ENCODE measurements at regions not wholly inside any gene's neighbourhood (a gene's known extent, or its start where the extent isn't known, plus 50 kb on each side); places are given as distances from the start of the nearest gene placed in this dataset.

GRCh38 chr6:28655164-28655563 lies 129.5 kb downstream of the GPX5 start:
- H3K36me3 Mint-ChIP-seq: no peaks in the 10 kb centered on the region
- 93% methylated on average over 5 of the region's 5 CpGs for WGBS (ENCODE audit: insufficient coverage)
- ATAC-seq (replicated peaks in 1 of 4): no peak
- H3K9me3 Mint-ChIP-seq: peaks cover 0 to 3% (median 0%) of the 10 kb centered on the region in 3 donors
- peaks cover 21 to 39% of the 10 kb centered on the region in 2 experiments for H3K27me3 ChIP-seq (replicated peaks in 1 of 2; ENCODE audit: control insufficient read depth in 2 of 2, extremely low read depth in 1 of 2, insufficient read depth in 2 of 2, low read length in 1 of 2)
- H3K4me3 Mint-ChIP-seq: no peak overlapping the region
- H3K4me1 ChIP-seq (ENCODE audit: control insufficient read depth in 1 of 2, extremely low read depth in 1 of 2, insufficient read depth in 2 of 2, low read length in 2 of 2): peaks cover 2 to 11% of the 10 kb centered on the region in 2 experiments
- no peak for DNase-seq
- H3K27me3 Mint-ChIP-seq: peaks cover 70 to 77% of the 10 kb centered on the region in 2 donors
- H3K27ac ChIP-seq (ENCODE audit: low read length): no peak overlapping the region
- ChIA-PET CTCF (no interaction called here), POLR2A (interaction anchor here in 1 of 2 donors (0.7 kb wide), 1 partner anchor 557 kb away, joined by 3 read pairs; no protein-coding TSS in a partner anchor)
- H3K4me3 ChIP-seq (ENCODE audit: control insufficient read depth in 1 of 2, extremely low read depth in 1 of 2, low read length in 1 of 2): no peak overlapping the region
- peaks cover 21 to 27% (median 22%) of the 10 kb centered on the region in 3 donors for H3K4me1 Mint-ChIP-seq
- peak overlapping the region in 1 of 2 donors; percentile 11 for H3K27ac Mint-ChIP-seq
- no peaks in the 10 kb centered on the region for H3K36me3 ChIP-seq (ENCODE audit: control insufficient read depth in 2 of 2, extremely low read depth in 1 of 2, insufficient read depth in 1 of 2, low read length in 1 of 2)
- no peaks in the 10 kb centered on the region for H3K9me3 ChIP-seq

GRCh38 chr6:28656715-28657114 lies 131.0 kb downstream of the GPX5 start:
- H3K4me3 Mint-ChIP-seq: peak overlapping the region in 1 of 3 donors; percentile 81
- ATAC-seq (replicated peaks in 1 of 4) (no peak), DNase-seq (no peak)
- H3K36me3 ChIP-seq (ENCODE audit: control insufficient read depth in 2 of 2, extremely low read depth in 1 of 2, insufficient read depth in 1 of 2, low read length in 1 of 2): no peaks in the 10 kb centered on the region
- peaks cover 68 to 74% of the 10 kb centered on the region in 2 donors for H3K27me3 Mint-ChIP-seq
- H3K4me3 ChIP-seq (ENCODE audit: control insufficient read depth in 1 of 2, extremely low read depth in 1 of 2, low read length in 1 of 2): no peak overlapping the region
- POLR2A ChIA-PET: no interaction called here
- peaks cover 21 to 37% of the 10 kb centered on the region in 2 experiments for H3K27me3 ChIP-seq (replicated peaks in 1 of 2; ENCODE audit: control insufficient read depth in 2 of 2, extremely low read depth in 1 of 2, insufficient read depth in 2 of 2, low read length in 1 of 2)
- CTCF ChIA-PET: no interaction called here
- no peaks in the 10 kb centered on the region for H3K9me3 ChIP-seq
- peaks cover 2 to 11% of the 10 kb centered on the region in 2 experiments for H3K4me1 ChIP-seq (ENCODE audit: control insufficient read depth in 1 of 2, extremely low read depth in 1 of 2, insufficient read depth in 2 of 2, low read length in 2 of 2)
- no peaks in the 10 kb centered on the region for H3K36me3 Mint-ChIP-seq
- peaks cover 0 to 3% (median 0%) of the 10 kb centered on the region in 3 donors for H3K9me3 Mint-ChIP-seq
- no peak overlapping the region for H3K27ac Mint-ChIP-seq
- no peak overlapping the region for H3K27ac ChIP-seq (ENCODE audit: low read length)
- H3K4me1 Mint-ChIP-seq: peaks cover 21 to 27% (median 22%) of the 10 kb centered on the region in 3 donors
- WGBS (ENCODE audit: insufficient coverage): 23% methylated on average over 2 of the region's 3 CpGs

GRCh38 chr6:28657381-28657768 lies 131.7 kb downstream of the GPX5 start:
- peak in 1 of 4 experiments; percentile 26 for ATAC-seq (replicated peaks in 1 of 4)
- Histone ChIP-seq H3K9me3 (no peaks in the 10 kb centered on the region), H3K4me3 (ENCODE audit: control insufficient read depth in 1 of 2, extremely low read depth in 1 of 2, low read length in 1 of 2) (peak overlapping the region in 1 of 2 donors; percentile 28), H3K27ac (ENCODE audit: low read length) (no peak overlapping the region), H3K36me3 (ENCODE audit: control insufficient read depth in 2 of 2, extremely low read depth in 1 of 2, insufficient read depth in 1 of 2, low read length in 1 of 2) (no peaks in the 10 kb centered on the region), H3K4me1 (ENCODE audit: control insufficient read depth in 1 of 2, extremely low read depth in 1 of 2, insufficient read depth in 2 of 2, low read length in 2 of 2) (peaks cover 2 to 11% of the 10 kb centered on the region in 2 experiments), H3K27me3 (replicated peaks in 1 of 2; ENCODE audit: control insufficient read depth in 2 of 2, extremely low read depth in 1 of 2, insufficient read depth in 2 of 2, low read length in 1 of 2) (peaks cover 17 to 41% of the 10 kb centered on the region in 2 experiments)
- CTCF ChIA-PET: no interaction called here
- POLR2A ChIA-PET: no interaction called here
- Mint-ChIP-seq H3K36me3 (no peaks in the 10 kb centered on the region), H3K9me3 (peaks cover 0 to 3% (median 0%) of the 10 kb centered on the region in 3 donors), H3K27me3 (peaks cover 61 to 70% of the 10 kb centered on the region in 2 donors), H3K4me3 (peak overlapping the region; percentile 59 to 81 (median 67)), H3K4me1 (peaks cover 21 to 27% (median 22%) of the 10 kb centered on the region in 3 donors), H3K27ac (peak overlapping the region in 1 of 2 donors; percentile 43)
- no peak for DNase-seq
- WGBS (ENCODE audit: insufficient coverage): 0% methylated on average over 4 of the region's 10 CpGs

- H3K27ac Mint-ChIP-seq: peak overlapping the region in 1 of 2 donors; percentile 49
- peaks cover 61 to 73% of the 10 kb centered on the region in 2 donors for H3K27me3 Mint-ChIP-seq
- H3K4me3 ChIP-seq (ENCODE audit: control insufficient read depth in 1 of 2, extremely low read depth in 1 of 2, low read length in 1 of 2): peak overlapping the region; percentile 2 to 28
These were observed 132.2 kb downstream of the GPX5 start for GRCh38 chr6:28657769-28658465.

GRCh38 chr6:28658475-28659249 lies 133.0 kb downstream of the GPX5 start:
- ChIA-PET CTCF (no interaction called here), POLR2A (no interaction called here)
- Mint-ChIP-seq H3K9me3 (peaks cover 0 to 3% (median 0%) of the 10 kb centered on the region in 3 donors), H3K27ac (no peak overlapping the region), H3K27me3 (peaks cover 63 to 79% of the 10 kb centered on the region in 2 donors), H3K4me1 (peaks cover 21 to 27% (median 22%) of the 10 kb centered on the region in 3 donors), H3K36me3 (no peaks in the 10 kb centered on the region), H3K4me3 (peak overlapping the region; percentile 59 to 81 (median 67))
- Histone ChIP-seq H3K4me3 (ENCODE audit: control insufficient read depth in 1 of 2, extremely low read depth in 1 of 2, low read length in 1 of 2) (no peak overlapping the region), H3K27me3 (replicated peaks in 1 of 2; ENCODE audit: control insufficient read depth in 2 of 2, extremely low read depth in 1 of 2, insufficient read depth in 2 of 2, low read length in 1 of 2) (peaks cover 17 to 38% of the 10 kb centered on the region in 2 experiments), H3K27ac (ENCODE audit: low read length) (no peak overlapping the region), H3K36me3 (ENCODE audit: control insufficient read depth in 2 of 2, extremely low read depth in 1 of 2, insufficient read depth in 1 of 2, low read length in 1 of 2) (no peaks in the 10 kb centered on the region), H3K4me1 (ENCODE audit: control insufficient read depth in 1 of 2, extremely low read depth in 1 of 2, insufficient read depth in 2 of 2, low read length in 2 of 2) (peaks cover 2 to 11% of the 10 kb centered on the region in 2 experiments), H3K9me3 (no peaks in the 10 kb centered on the region)
- ATAC-seq (replicated peaks in 1 of 4) (peak in 1 of 4 experiments; percentile 15), DNase-seq (no peak)
- 4% methylated on average over 4 of the region's 16 CpGs for WGBS (ENCODE audit: insufficient coverage)

More at GRCh38 chr6:28657769-28658465, 132.2 kb downstream of the GPX5 start:
- CTCF ChIA-PET: no interaction called here
- peaks cover 0 to 3% (median 0%) of the 10 kb centered on the region in 3 donors for H3K9me3 Mint-ChIP-seq
- Histone ChIP-seq H3K4me1 (ENCODE audit: control insufficient read depth in 1 of 2, extremely low read depth in 1 of 2, insufficient read depth in 2 of 2, low read length in 2 of 2) (peaks cover 2 to 11% of the 10 kb centered on the region in 2 experiments), H3K27ac (ENCODE audit: low read length) (no peak overlapping the region), H3K36me3 (ENCODE audit: control insufficient read depth in 2 of 2, extremely low read depth in 1 of 2, insufficient read depth in 1 of 2, low read length in 1 of 2) (no peaks in the 10 kb centered on the region), H3K9me3 (no peaks in the 10 kb centered on the region), H3K27me3 (replicated peaks in 1 of 2; ENCODE audit: control insufficient read depth in 2 of 2, extremely low read depth in 1 of 2, insufficient read depth in 2 of 2, low read length in 1 of 2) (peaks cover 17 to 41% of the 10 kb centered on the region in 2 experiments)
- H3K4me1 Mint-ChIP-seq: peaks cover 21 to 27% (median 22%) of the 10 kb centered on the region in 3 donors
- H3K4me3 Mint-ChIP-seq: peak overlapping the region; percentile 59 to 81 (median 67)
- DNase-seq (peak in 21 of 35 experiments; percentile 10 to 58 (median 26)), ATAC-seq (replicated peaks in 1 of 4) (peak in 3 of 4 experiments; percentile 24 to 83 (median 45))
- POLR2A ChIA-PET: no interaction called here
- no peaks in the 10 kb centered on the region for H3K36me3 Mint-ChIP-seq
- 8% methylated on average over 9 of the region's 27 CpGs for WGBS (ENCODE audit: insufficient coverage)

- no peak overlapping the region for H3K27ac Mint-ChIP-seq
- ChIA-PET POLR2A (no interaction called here), CTCF (no interaction called here)
- peaks cover 21 to 27% (median 22%) of the 10 kb centered on the region in 3 donors for H3K4me1 Mint-ChIP-seq
- no peaks in the 10 kb centered on the region for H3K9me3 ChIP-seq
- no peak overlapping the region for H3K27ac ChIP-seq (ENCODE audit: low read length)
- no peaks in the 10 kb centered on the region for H3K36me3 Mint-ChIP-seq
- H3K9me3 Mint-ChIP-seq: peaks cover 0 to under 1% (median 0%) of the 10 kb centered on the region in 3 donors
- 38% methylated on average over 1 of the region's 2 CpGs for WGBS (ENCODE audit: insufficient coverage)
- DNase-seq (no peak), ATAC-seq (replicated peaks in 1 of 4) (no peak)
- H3K4me3 ChIP-seq (ENCODE audit: control insufficient read depth in 1 of 2, extremely low read depth in 1 of 2, low read length in 1 of 2): no peak overlapping the region
- peak overlapping the region in 1 of 3 donors; percentile 81 for H3K4me3 Mint-ChIP-seq
- no peaks in the 10 kb centered on the region for H3K36me3 ChIP-seq (ENCODE audit: control insufficient read depth in 2 of 2, extremely low read depth in 1 of 2, insufficient read depth in 1 of 2, low read length in 1 of 2)
- peaks cover 17 to 34% of the 10 kb centered on the region in 2 experiments for H3K27me3 ChIP-seq (replicated peaks in 1 of 2; ENCODE audit: control insufficient read depth in 2 of 2, extremely low read depth in 1 of 2, insufficient read depth in 2 of 2, low read length in 1 of 2)
- peaks cover 2 to 11% of the 10 kb centered on the region in 2 experiments for H3K4me1 ChIP-seq (ENCODE audit: control insufficient read depth in 1 of 2, extremely low read depth in 1 of 2, insufficient read depth in 2 of 2, low read length in 2 of 2)
- peaks cover 58 to 75% of the 10 kb centered on the region in 2 donors for H3K27me3 Mint-ChIP-seq
These were observed 133.5 kb downstream of the GPX5 start for GRCh38 chr6:28659250-28659566.

All from T-cell (primary cell).